Activated CD8-positive, alpha-beta T cell treated with anti-CD3 and anti-CD28 coated beads for 36 hours (primary cell): ENCODE measurements at regions not wholly inside any gene's neighbourhood (a gene's known extent, or its start where the extent isn't known, plus 50 kb on each side); places are given as distances from the start of the nearest gene placed in this dataset.

ENCODE experiments used
- ATAC-seq: fragments of 200-7000 bp; cut with Tn5 transposase; one replicate; pipeline ENCODE4 v1.10.0; 2021; ENCODE audit warnings: mild to moderate bottlenecking, moderate library complexity
- CTCF ChIA-PET: fragments of 350-600 bp; sonication (Branson Sonifier 250); formaldehyde crosslinking; loops from one replicate; lab custom pipeline; 2021; ENCODE audit warnings: antibody characterized with exemption; lab: Charles Lee
- POLR2A ChIA-PET: fragments of 350-600 bp; sonication (Branson Sonifier 250); formaldehyde crosslinking; loops from one replicate; lab custom pipeline; 2021; ENCODE audit warnings: antibody characterized with exemption; lab: Charles Lee
- DNase-seq: peaks from one replicate; pipeline ENCODE4 v3.0.0-alpha.2; 2020
- H3K27ac Mint-ChIP-seq: one replicate; pipeline ENCODE4 v1.8.0; 2021; ENCODE audit warnings: mild to moderate bottlenecking, mixed read lengths
- H3K27me3 Mint-ChIP-seq: one replicate; pipeline ENCODE4 v1.8.0; 2021; ENCODE audit warnings: mixed read lengths
- H3K36me3 Mint-ChIP-seq: one replicate; pipeline ENCODE4 v1.8.0; 2021; ENCODE audit warnings: low read depth, mixed read lengths
- H3K4me1 Mint-ChIP-seq: one replicate; pipeline ENCODE4 v1.8.0; 2021; ENCODE audit warnings: low read depth, mixed read lengths
- H3K4me3 Mint-ChIP-seq: one replicate; pipeline ENCODE4 v1.8.0; 2021; ENCODE audit warnings: mild to moderate bottlenecking, moderate library complexity, mixed read lengths
- H3K9me3 Mint-ChIP-seq: one replicate; pipeline ENCODE4 v1.8.0; 2021; ENCODE audit warnings: mixed read lengths
- intact Hi-C: fragments of 100-400 bp; cut with micrococcal nuclease; formaldehyde crosslinking; loops from one replicate; pipeline ENCODE4 v1.10.0; 2022
- TF ChIP-seq, protein P1 (sequence below): fragments of 200-600 bp; IDR thresholded peaks from one replicate; pipeline ENCODE4 v1.8.0; 2022; ENCODE audit warnings: antibody characterized with exemption, mild to moderate bottlenecking

DNA sequence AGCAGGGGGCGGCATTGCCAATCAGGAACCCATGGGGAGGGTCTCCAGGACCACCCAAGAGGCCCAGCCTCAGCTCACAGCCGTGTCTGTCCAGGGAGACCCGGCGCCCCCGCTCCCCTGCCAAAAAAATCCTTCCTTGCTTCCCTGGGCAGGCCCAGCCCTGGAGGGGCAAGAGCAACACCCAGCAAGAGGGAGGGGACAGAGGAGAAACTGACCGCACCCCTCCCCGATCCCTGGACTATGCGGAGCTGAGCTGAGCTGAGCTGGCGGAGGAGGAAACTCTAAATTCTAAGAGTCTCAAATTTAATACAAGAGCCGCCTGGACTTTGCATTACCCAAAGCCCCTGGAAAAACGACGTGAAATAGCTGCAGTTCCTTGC is 52.0 kb upstream of the SHISAL1 start:
- TF ChIP-seq, protein P1, sequence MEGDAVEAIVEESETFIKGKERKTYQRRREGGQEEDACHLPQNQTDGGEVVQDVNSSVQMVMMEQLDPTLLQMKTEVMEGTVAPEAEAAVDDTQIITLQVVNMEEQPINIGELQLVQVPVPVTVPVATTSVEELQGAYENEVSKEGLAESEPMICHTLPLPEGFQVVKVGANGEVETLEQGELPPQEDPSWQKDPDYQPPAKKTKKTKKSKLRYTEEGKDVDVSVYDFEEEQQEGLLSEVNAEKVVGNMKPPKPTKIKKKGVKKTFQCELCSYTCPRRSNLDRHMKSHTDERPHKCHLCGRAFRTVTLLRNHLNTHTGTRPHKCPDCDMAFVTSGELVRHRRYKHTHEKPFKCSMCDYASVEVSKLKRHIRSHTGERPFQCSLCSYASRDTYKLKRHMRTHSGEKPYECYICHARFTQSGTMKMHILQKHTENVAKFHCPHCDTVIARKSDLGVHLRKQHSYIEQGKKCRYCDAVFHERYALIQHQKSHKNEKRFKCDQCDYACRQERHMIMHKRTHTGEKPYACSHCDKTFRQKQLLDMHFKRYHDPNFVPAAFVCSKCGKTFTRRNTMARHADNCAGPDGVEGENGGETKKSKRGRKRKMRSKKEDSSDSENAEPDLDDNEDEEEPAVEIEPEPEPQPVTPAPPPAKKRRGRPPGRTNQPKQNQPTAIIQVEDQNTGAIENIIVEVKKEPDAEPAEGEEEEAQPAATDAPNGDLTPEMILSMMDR = no peak
- DNase-seq (no peak), ATAC-seq (no peak)
- Mint-ChIP-seq H3K4me1 (no peaks in the 10 kb centered on the region), H3K27me3 (no peaks in the 10 kb centered on the region), H3K36me3 (no peaks in the 10 kb centered on the region), H3K4me3 (no peak overlapping the region), H3K9me3 (no peaks in the 10 kb centered on the region), H3K27ac (no peak overlapping the region)
- POLR2A ChIA-PET = interaction anchor here (0.6 kb wide), 1 partner anchor 16 kb away, joined by 3 read pairs; no protein-coding TSS in a partner anchor
- intact Hi-C loops = no loop called here
- CTCF ChIA-PET = no interaction called here

- TF ChIP-seq, protein P1 = no peak
- no peaks in the 10 kb centered on the region for H3K9me3 Mint-ChIP-seq
Measured at GRCh38 chr22:44363980-44364750, 51.4 kb upstream of the SHISAL1 start.

GRCh38 chr22:44363013-44363979 is 50.5 kb upstream of the SHISAL1 start:
- no peak for DNase-seq
- TF ChIP-seq, protein P1 = no peak
- ChIA-PET CTCF (no interaction called here), POLR2A (no interaction called here)
- no peaks in the 10 kb centered on the region for H3K36me3 Mint-ChIP-seq
- H3K4me1 Mint-ChIP-seq = no peaks in the 10 kb centered on the region
- no peak overlapping the region for H3K4me3 Mint-ChIP-seq
- H3K9me3 Mint-ChIP-seq = no peaks in the 10 kb centered on the region
- H3K27ac Mint-ChIP-seq = no peak overlapping the region
- intact Hi-C loops = no loop called here
- peaks cover 3% of the 10 kb centered on the region for H3K27me3 Mint-ChIP-seq
- no peak for ATAC-seq

More at GRCh38 chr22:44363980-44364750, 51.4 kb upstream of the SHISAL1 start:
- ChIA-PET CTCF (no interaction called here), POLR2A (interaction anchor here (0.6 kb wide), 1 partner anchor 15 kb away, joined by 3 read pairs; no protein-coding TSS in a partner anchor)
- Mint-ChIP-seq H3K4me3 (no peak overlapping the region), H3K27me3 (no peaks in the 10 kb centered on the region), H3K27ac (no peak overlapping the region), H3K4me1 (no peaks in the 10 kb centered on the region), H3K36me3 (no peaks in the 10 kb centered on the region)
- no peak for ATAC-seq
- intact Hi-C loops = no loop called here
- no peak for DNase-seq

DNA sequence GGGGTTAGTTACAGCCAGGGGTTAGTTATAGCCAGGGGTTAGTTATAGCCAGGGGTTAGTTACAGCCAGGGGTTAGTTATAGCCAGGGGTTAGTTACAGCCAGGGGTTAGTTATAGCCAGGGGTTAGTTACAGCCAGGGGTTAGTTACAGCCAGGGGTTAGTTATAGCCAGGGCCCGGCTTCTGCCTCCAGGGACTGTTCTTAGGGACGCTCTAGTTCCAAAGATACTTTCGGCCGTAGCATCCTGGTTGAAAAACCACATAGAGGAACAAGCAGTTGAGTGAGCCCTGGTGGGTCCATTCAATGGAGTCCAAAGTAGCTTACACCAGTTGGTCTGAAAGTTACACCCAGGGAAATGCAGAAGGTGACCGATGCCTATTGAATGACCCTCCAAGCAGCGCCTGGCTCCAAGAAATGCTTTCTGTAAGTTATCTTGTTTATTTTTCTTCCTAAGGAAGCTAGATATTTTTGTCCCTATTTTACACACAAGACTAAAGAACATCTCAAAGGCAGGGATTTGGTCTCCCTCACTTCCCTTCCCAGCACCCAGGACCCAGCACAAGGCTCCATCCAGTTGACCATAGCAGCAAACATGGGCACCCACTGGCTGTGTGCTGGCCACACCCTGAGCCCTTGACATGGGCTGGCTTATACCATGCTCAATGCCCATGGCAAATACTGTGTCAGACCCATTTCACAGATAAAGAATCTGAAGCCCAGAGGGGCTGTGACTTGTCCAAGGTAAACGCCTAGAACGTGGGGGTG is 49.7 kb upstream of the SHISAL1 start:
- H3K9me3 Mint-ChIP-seq = no peaks in the 10 kb centered on the region
- CTCF ChIA-PET = no interaction called here
- H3K4me1 Mint-ChIP-seq = no peaks in the 10 kb centered on the region

More for the DNA sequence above, 49.7 kb upstream of the SHISAL1 start:
- no peaks in the 10 kb centered on the region for H3K36me3 Mint-ChIP-seq
- POLR2A ChIA-PET = no interaction called here
- H3K27me3 Mint-ChIP-seq = peaks cover 3% of the 10 kb centered on the region
- H3K4me3 Mint-ChIP-seq = no peak overlapping the region
- TF ChIP-seq, protein P1 = no peak
- ATAC-seq = no peak
- intact Hi-C loops = no loop called here
- no peak overlapping the region for H3K27ac Mint-ChIP-seq
- DNase-seq = no peak
